Brain microvascular endothelial cell (primary cell): ENCODE measurements at regions not wholly inside any gene's neighbourhood (a gene's known extent, or its start where the extent isn't known, plus 50 kb on each side); places are given as distances from the start of the nearest gene placed in this dataset.

Experiments used
- DNase-seq: peaks from one replicate; pipeline ENCODE4 v3.0.0-alpha.2; 2020
- H3K27ac ChIP-seq: fragments of 250-450 bp; sonication (Bioruptor Pico); 2 replicates; pipeline ENCODE4 v1.5.1; 2020; ENCODE audit warnings: mild to moderate bottlenecking, moderate library complexity
- H3K27me3 ChIP-seq: fragments of 250-450 bp; sonication (Bioruptor Pico); replicated peaks from 2 replicates; pipeline ENCODE4 v1.5.1; 2020; ENCODE audit warnings: mild to moderate bottlenecking
- H3K36me3 ChIP-seq: fragments of 250-450 bp; sonication (Bioruptor Pico); replicated peaks from 2 replicates; pipeline ENCODE4 v1.5.1; 2020; ENCODE audit warnings: mild to moderate bottlenecking
- H3K4me3 ChIP-seq: 2 replicates; pipeline ENCODE4 v1.5.1; 2011; ENCODE audit warnings: low read depth, mild to moderate bottlenecking, control low read depth, low read length, moderate library complexity
- in situ Hi-C: cut with HindIII; loops from 2 replicates; pipeline ENCODE4 v1.10.0; 2017; ENCODE audit warnings: low sequenced_read_pairs, low pct_ligation_motif_present
- TF ChIP-seq, protein P1 (sequence below): IDR thresholded peaks from 2 replicates; pipeline ENCODE4 v1.5.1; 2011; ENCODE audit warnings: low read depth, mild to moderate bottlenecking, moderate library complexity, low read length, control low read depth, inconsistent platforms; ENCODE audit errors: missing control alignments

DNA sequence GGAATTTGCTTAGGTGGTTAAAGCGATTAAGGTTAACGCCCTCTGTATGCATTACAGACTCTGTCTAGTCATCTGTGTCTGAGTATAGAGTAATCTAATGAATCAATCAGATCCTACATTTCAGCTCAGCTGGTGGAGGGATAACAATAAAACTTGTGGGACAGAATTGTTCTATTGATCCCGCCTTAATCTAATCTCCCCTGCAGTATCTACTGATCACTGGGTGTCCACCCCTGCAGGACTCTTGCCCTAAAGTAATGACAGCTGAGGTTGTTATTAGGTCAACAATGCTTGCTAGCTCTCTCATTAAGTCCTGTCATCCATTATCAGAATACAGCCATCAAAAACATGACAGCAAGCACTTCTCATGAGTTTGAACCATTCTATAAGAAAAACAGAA lies 462.6 kb upstream of the TMEFF2 start:
- in situ Hi-C loops, result no loop called here
- Histone ChIP-seq H3K36me3 (no peaks in the 10 kb centered on the region), H3K4me3 (no peak overlapping the region), H3K27me3 (no peaks in the 10 kb centered on the region), H3K27ac (no peak overlapping the region)
- TF ChIP-seq, protein P1, sequence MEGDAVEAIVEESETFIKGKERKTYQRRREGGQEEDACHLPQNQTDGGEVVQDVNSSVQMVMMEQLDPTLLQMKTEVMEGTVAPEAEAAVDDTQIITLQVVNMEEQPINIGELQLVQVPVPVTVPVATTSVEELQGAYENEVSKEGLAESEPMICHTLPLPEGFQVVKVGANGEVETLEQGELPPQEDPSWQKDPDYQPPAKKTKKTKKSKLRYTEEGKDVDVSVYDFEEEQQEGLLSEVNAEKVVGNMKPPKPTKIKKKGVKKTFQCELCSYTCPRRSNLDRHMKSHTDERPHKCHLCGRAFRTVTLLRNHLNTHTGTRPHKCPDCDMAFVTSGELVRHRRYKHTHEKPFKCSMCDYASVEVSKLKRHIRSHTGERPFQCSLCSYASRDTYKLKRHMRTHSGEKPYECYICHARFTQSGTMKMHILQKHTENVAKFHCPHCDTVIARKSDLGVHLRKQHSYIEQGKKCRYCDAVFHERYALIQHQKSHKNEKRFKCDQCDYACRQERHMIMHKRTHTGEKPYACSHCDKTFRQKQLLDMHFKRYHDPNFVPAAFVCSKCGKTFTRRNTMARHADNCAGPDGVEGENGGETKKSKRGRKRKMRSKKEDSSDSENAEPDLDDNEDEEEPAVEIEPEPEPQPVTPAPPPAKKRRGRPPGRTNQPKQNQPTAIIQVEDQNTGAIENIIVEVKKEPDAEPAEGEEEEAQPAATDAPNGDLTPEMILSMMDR, result no peak
- DNase-seq, result no peak

DNA sequence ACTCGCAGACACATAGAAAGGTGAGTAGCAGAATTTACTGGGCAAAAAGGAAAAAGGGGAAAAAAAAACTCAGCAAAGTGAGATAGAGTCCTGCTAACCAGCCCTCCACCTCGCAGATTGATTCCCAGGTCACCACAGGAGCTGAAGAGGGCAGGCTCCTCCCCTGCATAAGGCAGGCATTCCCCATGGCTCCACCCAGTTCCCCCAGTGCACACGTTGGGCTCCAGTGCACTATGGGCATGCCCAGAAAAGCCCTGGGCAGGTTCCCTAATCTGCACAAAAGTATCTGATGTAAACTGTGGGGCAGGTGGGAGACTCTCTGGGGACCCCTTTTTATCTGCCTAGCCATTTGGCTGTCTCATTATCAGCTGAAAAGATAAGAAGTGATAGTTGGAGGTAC lies 461.2 kb upstream of the TMEFF2 start:
- Histone ChIP-seq H3K36me3 (no peaks in the 10 kb centered on the region), H3K27ac (no peak overlapping the region), H3K27me3 (no peaks in the 10 kb centered on the region), H3K4me3 (no peak overlapping the region)
- TF ChIP-seq, protein P1, result no peak
- DNase-seq, result no peak
- in situ Hi-C loops, result no loop called here

DNA sequence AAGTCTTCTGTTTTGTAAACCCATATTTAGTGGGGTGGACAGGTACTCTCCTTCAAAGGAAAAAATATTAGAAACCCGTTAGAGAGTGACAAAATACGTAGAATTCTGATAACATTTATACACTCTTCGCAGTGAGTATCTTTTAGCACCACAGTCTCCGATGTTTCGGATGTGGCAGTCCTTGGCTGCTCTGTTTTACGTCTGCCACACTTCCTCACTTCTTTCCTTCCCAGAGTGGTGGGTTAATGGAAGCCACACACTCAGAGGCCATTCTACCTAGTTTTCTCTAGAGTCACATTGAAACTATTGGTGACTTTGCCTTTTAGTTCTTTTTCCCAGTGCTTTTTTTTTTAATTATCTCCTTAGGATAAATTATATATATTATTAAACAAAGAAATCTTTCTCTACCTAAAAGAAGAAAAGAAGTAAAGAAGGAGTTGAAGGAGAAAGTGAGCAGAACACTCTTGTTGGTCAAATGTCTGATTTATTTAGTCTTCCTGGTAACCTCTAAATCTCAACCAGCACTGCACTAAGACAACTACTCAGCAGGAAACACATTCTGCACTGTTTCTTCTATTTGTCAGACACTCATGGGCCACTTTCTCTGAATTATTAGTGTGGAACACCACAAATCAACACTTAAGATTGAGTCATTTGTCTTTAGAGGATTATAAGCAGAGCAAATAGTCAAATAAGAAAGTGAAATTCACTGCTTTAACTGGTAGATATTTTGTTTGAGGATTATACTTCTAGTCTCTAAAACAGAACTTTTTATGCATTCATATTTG lies 451.3 kb upstream of the TMEFF2 start:
- in situ Hi-C loops, result no loop called here

DNA sequence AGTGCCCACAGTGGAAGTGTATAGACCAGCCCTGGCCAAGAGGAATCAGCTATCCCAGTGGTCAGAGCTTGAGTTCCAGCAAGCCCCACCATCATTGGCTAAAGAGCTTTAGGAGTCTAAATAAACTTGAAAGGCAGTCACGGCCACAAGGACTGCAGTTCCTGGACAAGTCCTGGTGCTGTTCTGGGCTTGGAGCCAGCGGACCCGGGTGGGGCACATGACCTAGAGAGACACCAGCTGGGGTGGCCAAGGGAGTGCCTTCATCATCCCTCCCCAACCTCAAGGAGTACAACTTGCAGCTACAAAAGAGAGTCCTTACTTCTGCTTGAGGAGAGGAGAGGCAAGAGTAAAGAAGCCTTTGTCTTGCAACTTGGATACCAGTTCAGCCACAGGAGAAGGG lies 439.8 kb upstream of the TMEFF2 start:
- Histone ChIP-seq H3K27me3 (no peaks in the 10 kb centered on the region), H3K4me3 (no peak overlapping the region), H3K36me3 (no peaks in the 10 kb centered on the region), H3K27ac (no peak overlapping the region)
- TF ChIP-seq, protein P1, result no peak
- no peak for DNase-seq
- in situ Hi-C loops, result no loop called here

More for the DNA sequence above, 451.3 kb upstream of the TMEFF2 start:
- no peak overlapping the region for H3K27ac ChIP-seq
- H3K4me3 ChIP-seq, result no peak overlapping the region
- DNase-seq, result no peak
- no peaks in the 10 kb centered on the region for H3K36me3 ChIP-seq
- H3K27me3 ChIP-seq, result no peaks in the 10 kb centered on the region
- TF ChIP-seq, protein P1, result no peak

DNA sequence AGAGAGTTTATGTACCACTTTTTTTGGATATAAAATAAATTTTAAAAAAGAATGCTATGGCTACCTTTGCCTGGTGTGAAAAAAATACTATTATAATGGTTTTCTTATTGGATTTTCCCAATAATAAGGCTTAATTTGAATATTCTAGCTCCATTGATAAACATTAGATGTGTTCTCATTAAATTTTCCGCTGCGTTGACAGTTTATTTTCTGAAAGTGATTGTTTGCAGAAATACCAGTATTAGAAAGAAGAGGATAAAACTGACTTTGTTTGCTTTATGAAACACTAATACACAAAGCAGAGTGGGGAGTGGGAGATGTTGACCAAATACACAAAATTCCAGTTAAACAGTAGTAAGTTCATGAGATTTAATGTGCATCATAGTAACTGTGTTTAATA lies 433.3 kb upstream of the TMEFF2 start:
- H3K27me3 ChIP-seq, result no peaks in the 10 kb centered on the region
- in situ Hi-C loops, result no loop called here
- H3K4me3 ChIP-seq, result no peak overlapping the region
- TF ChIP-seq, protein P1, result no peak
- H3K36me3 ChIP-seq, result no peaks in the 10 kb centered on the region
- no peak for DNase-seq
- H3K27ac ChIP-seq, result no peak overlapping the region

DNA sequence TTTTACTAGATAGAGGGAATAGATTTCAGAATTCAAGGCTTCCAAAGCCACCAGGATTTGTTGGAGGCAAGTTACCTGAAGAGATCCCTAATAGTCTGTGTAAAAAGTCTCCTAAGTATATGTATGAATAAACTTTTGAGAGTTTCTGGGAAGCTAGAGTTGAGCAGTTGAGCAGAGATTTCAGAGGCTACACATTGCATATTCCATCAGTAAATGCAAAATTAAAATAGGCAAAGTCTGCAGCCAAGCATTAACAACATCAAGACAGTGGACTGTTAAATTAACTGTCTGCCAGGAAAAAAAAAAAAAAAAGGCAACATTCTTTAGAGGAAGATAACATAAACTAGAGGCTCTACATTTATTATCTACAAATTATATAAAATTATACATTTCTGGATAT lies 420.4 kb upstream of the TMEFF2 start:
- in situ Hi-C loops, result no loop called here
- TF ChIP-seq, protein P1, result no peak
- Histone ChIP-seq H3K36me3 (no peaks in the 10 kb centered on the region), H3K27me3 (no peaks in the 10 kb centered on the region), H3K27ac (no peak overlapping the region), H3K4me3 (no peak overlapping the region)
- DNase-seq, result no peak
